ENCODE measurements at regions not wholly inside any gene's neighbourhood (a gene's known extent, or its start where the extent isn't known, plus 50 kb on each side); places are given as distances from the start of the nearest gene placed in this dataset.

DNA sequence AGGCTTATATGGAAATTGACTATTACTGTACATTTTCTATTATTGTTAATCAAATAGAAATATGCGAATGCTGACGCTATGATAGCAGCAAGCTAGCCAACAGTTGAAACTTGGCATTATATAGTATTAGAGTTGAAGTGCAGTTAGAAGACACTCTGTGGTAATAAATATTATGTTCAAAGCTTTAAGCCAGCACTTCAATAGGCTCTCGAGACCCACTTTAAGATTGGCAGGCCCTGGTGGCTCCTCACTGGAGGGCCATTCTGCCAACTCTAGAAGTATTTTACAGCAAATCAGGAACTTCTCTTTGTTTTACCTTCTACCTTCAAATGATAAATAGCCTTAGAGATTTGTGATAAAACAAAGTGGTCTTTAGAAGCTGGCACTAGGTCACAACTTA, 2029.0 kb upstream of the WWC1 start:
- H3K4me3 ChIP-seq (ENCODE audit: low read depth, low read length), result no peak overlapping the region
- in situ Hi-C loops (cut with HindIII; ENCODE audit: low sequenced_read_pairs), result no loop called here
- DNase-seq (ENCODE audit: low read depth), result no peak
- no peak for TF ChIP-seq CTCF (IDR thresholded peaks at IDR 0.05; ENCODE audit: low read depth, low read length, missing control alignments)

GRCh38 chr5:166267907-166268306, 2023.5 kb upstream of the WWC1 start:
- DNase-seq (ENCODE audit: low read depth), result no peak

DNA sequence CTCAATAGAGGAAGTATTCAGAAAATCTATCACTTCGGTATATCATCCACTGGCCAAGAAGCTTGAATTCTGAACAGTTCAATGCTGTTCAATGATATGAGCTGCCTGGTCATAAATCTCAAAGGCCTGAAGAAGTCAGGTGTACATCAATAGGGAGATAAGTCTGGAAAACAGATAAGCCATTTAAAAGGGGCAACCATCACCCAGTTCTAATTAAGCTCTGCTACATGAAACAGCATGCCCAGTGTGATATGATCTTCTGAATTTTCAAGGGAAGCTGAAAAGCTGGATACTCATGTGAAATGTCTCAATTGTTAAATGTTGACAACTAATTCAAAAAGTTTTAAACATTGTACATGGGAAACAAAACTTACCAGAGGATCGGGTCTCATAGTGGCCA, 2020.7 kb upstream of the WWC1 start:
- no peak for DNase-seq (ENCODE audit: low read depth)
- no peak overlapping the region for H3K4me3 ChIP-seq (ENCODE audit: low read depth, low read length)
- in situ Hi-C loops (cut with HindIII; ENCODE audit: low sequenced_read_pairs), result no loop called here
- no peak for TF ChIP-seq CTCF (IDR thresholded peaks at IDR 0.05; ENCODE audit: low read depth, low read length, missing control alignments)

More at GRCh38 chr5:166267907-166268306, 2023.5 kb upstream of the WWC1 start:
- TF ChIP-seq CTCF (IDR thresholded peaks at IDR 0.05; ENCODE audit: low read depth, low read length, missing control alignments), result no peak
- in situ Hi-C loops (cut with HindIII; ENCODE audit: low sequenced_read_pairs), result no loop called here
- no peak overlapping the region for H3K4me3 ChIP-seq (ENCODE audit: low read depth, low read length)

- DNase-seq (ENCODE audit: low read depth), result no peak
- in situ Hi-C loops (cut with HindIII; ENCODE audit: low sequenced_read_pairs), result no loop called here
- TF ChIP-seq CTCF (IDR thresholded peaks at IDR 0.05; ENCODE audit: low read depth, low read length, missing control alignments), result no peak
- no peak overlapping the region for H3K4me3 ChIP-seq (ENCODE audit: low read depth, low read length)
Measured at GRCh38 chr5:166276006-166276405, 2015.4 kb upstream of the WWC1 start.

DNA sequence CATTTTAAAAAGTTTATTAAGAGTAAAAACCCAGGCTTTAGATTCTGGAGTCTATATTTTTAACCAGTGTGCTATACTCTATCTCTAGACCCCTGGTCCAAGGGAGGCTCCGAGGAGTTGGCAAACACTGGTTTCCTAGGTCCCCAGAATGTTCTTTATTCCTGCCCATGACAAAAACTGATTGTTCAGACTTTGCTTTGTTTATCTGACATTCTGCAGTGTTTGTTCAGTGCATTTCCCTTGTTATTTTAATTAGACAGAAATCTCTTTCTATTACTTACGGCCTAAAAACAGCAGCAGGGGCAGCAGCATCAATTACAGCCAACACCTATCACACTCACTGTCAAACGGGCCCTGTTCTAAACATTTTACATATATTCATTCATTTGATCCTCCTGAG, 2011.6 kb upstream of the WWC1 start:
- TF ChIP-seq CTCF (IDR thresholded peaks at IDR 0.05; ENCODE audit: low read depth, low read length, missing control alignments), result no peak
- in situ Hi-C loops (cut with HindIII; ENCODE audit: low sequenced_read_pairs), result no loop called here
- H3K4me3 ChIP-seq (ENCODE audit: low read depth, low read length), result no peak overlapping the region
- no peak for DNase-seq (ENCODE audit: low read depth)

- DNase-seq (ENCODE audit: low read depth), result no peak
- in situ Hi-C loops (cut with HindIII; ENCODE audit: low sequenced_read_pairs), result no loop called here
- no peak overlapping the region for H3K4me3 ChIP-seq (ENCODE audit: low read depth, low read length)
- TF ChIP-seq CTCF (IDR thresholded peaks at IDR 0.05; ENCODE audit: low read depth, low read length, missing control alignments), result no peak
Measured at GRCh38 chr5:166281433-166281832, 2010.0 kb upstream of the WWC1 start.

DNA sequence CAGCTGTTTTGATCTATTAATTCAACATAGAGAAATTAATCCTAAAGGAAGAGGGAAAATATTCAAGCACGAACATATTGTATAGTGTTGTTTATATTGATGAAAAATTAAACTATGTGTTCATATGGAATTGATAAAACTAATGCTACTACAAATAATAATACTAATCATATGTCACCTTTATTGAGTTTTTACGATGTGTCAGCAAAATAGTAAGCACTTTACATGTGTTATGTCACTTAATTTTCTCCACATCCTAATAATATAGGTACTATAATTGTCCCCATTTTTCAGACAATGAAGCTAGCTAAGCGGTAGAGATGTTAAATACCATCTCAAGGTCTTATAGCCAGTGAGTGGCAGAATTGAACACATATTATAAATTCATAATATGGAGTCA, 2008.5 kb upstream of the WWC1 start:
- no peak for TF ChIP-seq CTCF (IDR thresholded peaks at IDR 0.05; ENCODE audit: low read depth, low read length, missing control alignments)
- no peak for DNase-seq (ENCODE audit: low read depth)
- in situ Hi-C loops (cut with HindIII; ENCODE audit: low sequenced_read_pairs), result no loop called here
- no peak overlapping the region for H3K4me3 ChIP-seq (ENCODE audit: low read depth, low read length)

All from astrocyte of the cerebellum (primary cell).